Tibial artery (tissue), 4 donors: ENCODE measurements at regions not wholly inside any gene's neighbourhood (a gene's known extent, or its start where the extent isn't known, plus 50 kb on each side); places are given as distances from the start of the nearest gene placed in this dataset.

Source experiments
- DNase-seq, 2 donors: peaks; one replicate each; pipeline ENCODE4 v3.0.0-alpha.2; 2019
- H3K27ac ChIP-seq, 2 donors: fragments of 200-600 bp; sonication (generic) in 1 of 2; 1 replicate in 1 of 2; 2 replicates in 1 of 2; pipeline ENCODE4 v1.5.1; 2018 to 2019; ENCODE audit warnings: mild to moderate bottlenecking in 1 of 2
- H3K27me3 ChIP-seq, 2 donors: fragments of 200-600 bp; sonication (generic) in 1 of 2; one replicate each; pipeline versions ENCODE4 v1.5.1 to v1.6.0; 2016 to 2019
- H3K36me3 ChIP-seq, 3 donors: fragments of 200-600 bp; sonication (generic) in 2 of 3; one replicate each; pipeline ENCODE4 v1.5.1; 2016 to 2019; ENCODE audit warnings: mild to moderate bottlenecking in 2 of 3
- H3K4me1 ChIP-seq, 4 donors: fragments of 200-600 bp; sonication (generic) in 2 of 4; 1 replicate in 3 of 4; 2 replicates in 1 of 4; pipeline ENCODE4 v1.5.1; 2016 to 2019
- H3K4me3 ChIP-seq, 2 donors: fragments of 200-600 bp; sonication (generic) in 1 of 2; 1 replicate in 1 of 2; 2 replicates in 1 of 2; pipeline ENCODE4 v1.5.1; 2018 to 2019; ENCODE audit warnings: mild to moderate bottlenecking in 2 of 2
- H3K9me3 ChIP-seq, 3 donors: fragments of 200-600 bp; sonication (generic) in 1 of 3; one replicate each; pipeline ENCODE4 v1.5.1; 2016 to 2019
- CTCF ChIP-seq, 2 experiments: fragments of 200-600 bp in 1 of 2; fragments of 450-650 bp in 1 of 2; IDR thresholded peaks; one replicate each; pipeline ENCODE4 v1.5.1; 2017 to 2019; ENCODE audit warnings: antibody characterized with exemption in 2 of 2, mild to moderate bottlenecking in 1 of 2, moderate library complexity in 1 of 2
- intact Hi-C: fragments of 100-400 bp; cut with DNase I; formaldehyde crosslinking; loops from one replicate; pipeline ENCODE4 v1.15.0; 2023; ENCODE audit warnings: low total_unique reads

- Histone ChIP-seq H3K27ac (no peak overlapping the region), H3K27me3 (peaks cover 0 to 11% of the 10 kb centered on the region in 2 donors), H3K4me1 (no peaks in the 10 kb centered on the region), H3K4me3 (no peak overlapping the region), H3K36me3 (no peaks in the 10 kb centered on the region), H3K9me3 (no peaks in the 10 kb centered on the region)
- DNase-seq, result no peak
- no peak for TF ChIP-seq CTCF (IDR thresholded peaks at IDR 0.05)
- intact Hi-C loops, result no loop called here
These were observed 49.8 kb downstream of the ABCC12 start for GRCh38 chr16:48105976-48106375.

GRCh38 chr16:48105456-48105855 is 50.3 kb downstream of the ABCC12 start:
- Histone ChIP-seq H3K4me1 (no peaks in the 10 kb centered on the region), H3K9me3 (no peaks in the 10 kb centered on the region), H3K27me3 (peaks cover 0 to 11% of the 10 kb centered on the region in 2 donors), H3K4me3 (no peak overlapping the region), H3K36me3 (no peaks in the 10 kb centered on the region), H3K27ac (no peak overlapping the region)
- TF ChIP-seq CTCF (IDR thresholded peaks at IDR 0.05), result no peak
- intact Hi-C loops, result no loop called here
- no peak for DNase-seq

GRCh38 chr16:48103591-48103990 is 52.2 kb downstream of the ABCC12 start:
- H3K36me3 ChIP-seq, result no peaks in the 10 kb centered on the region
- intact Hi-C loops, result no loop called here
- H3K9me3 ChIP-seq, result no peaks in the 10 kb centered on the region
- H3K27ac ChIP-seq, result no peak overlapping the region
- DNase-seq, result no peak
- H3K4me1 ChIP-seq, result no peaks in the 10 kb centered on the region
- peaks cover 0 to 11% of the 10 kb centered on the region in 2 donors for H3K27me3 ChIP-seq
- no peak overlapping the region for H3K4me3 ChIP-seq
- no peak for TF ChIP-seq CTCF (IDR thresholded peaks at IDR 0.05)

GRCh38 chr16:48102083-48103008 is 53.4 kb downstream of the ABCC12 start:
- Histone ChIP-seq H3K9me3 (no peaks in the 10 kb centered on the region), H3K4me3 (no peak overlapping the region)
- intact Hi-C loops, result no loop called here

GRCh38 chr16:48101069-48101674 is 54.6 kb downstream of the ABCC12 start:
- Histone ChIP-seq H3K27ac (no peak overlapping the region), H3K4me3 (no peak overlapping the region), H3K36me3 (no peaks in the 10 kb centered on the region), H3K4me1 (no peaks in the 10 kb centered on the region), H3K9me3 (no peaks in the 10 kb centered on the region), H3K27me3 (peaks cover 0 to 7% of the 10 kb centered on the region in 2 donors)
- no peak for TF ChIP-seq CTCF (IDR thresholded peaks at IDR 0.05)
- intact Hi-C loops, result no loop called here
- no peak for DNase-seq

More at GRCh38 chr16:48102083-48103008, 53.4 kb downstream of the ABCC12 start:
- no peaks in the 10 kb centered on the region for H3K36me3 ChIP-seq
- peaks cover 0 to 11% of the 10 kb centered on the region in 2 donors for H3K27me3 ChIP-seq
- no peak overlapping the region for H3K27ac ChIP-seq
- H3K4me1 ChIP-seq, result no peaks in the 10 kb centered on the region
- TF ChIP-seq CTCF (IDR thresholded peaks at IDR 0.05), result no peak
- DNase-seq, result no peak
